ENCODE measurements at regions not wholly inside any gene's neighbourhood (a gene's known extent, or its start where the extent isn't known, plus 50 kb on each side); places are given as distances from the start of the nearest gene placed in this dataset.

DNA sequence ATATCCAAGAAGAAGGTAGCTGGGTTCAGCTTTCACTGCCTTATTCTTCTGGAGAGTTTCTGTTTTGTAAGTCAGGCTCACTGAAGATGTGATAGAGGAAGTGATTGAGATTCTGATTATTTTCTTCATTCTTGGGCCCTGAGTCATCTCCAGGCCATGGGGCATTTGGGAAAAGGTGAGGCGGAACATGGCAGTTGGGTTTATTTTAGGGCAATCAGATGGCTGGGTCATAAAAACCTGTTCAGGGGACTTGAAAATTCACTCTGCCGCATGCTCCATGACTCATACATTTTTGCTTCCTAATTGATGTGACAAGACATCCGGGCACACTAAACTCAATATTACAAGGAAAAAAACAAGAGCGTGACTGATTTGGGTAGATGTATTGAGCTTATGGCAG is 265.7 kb upstream of the KLF4 start:
- TF ChIP-seq, protein P1, sequence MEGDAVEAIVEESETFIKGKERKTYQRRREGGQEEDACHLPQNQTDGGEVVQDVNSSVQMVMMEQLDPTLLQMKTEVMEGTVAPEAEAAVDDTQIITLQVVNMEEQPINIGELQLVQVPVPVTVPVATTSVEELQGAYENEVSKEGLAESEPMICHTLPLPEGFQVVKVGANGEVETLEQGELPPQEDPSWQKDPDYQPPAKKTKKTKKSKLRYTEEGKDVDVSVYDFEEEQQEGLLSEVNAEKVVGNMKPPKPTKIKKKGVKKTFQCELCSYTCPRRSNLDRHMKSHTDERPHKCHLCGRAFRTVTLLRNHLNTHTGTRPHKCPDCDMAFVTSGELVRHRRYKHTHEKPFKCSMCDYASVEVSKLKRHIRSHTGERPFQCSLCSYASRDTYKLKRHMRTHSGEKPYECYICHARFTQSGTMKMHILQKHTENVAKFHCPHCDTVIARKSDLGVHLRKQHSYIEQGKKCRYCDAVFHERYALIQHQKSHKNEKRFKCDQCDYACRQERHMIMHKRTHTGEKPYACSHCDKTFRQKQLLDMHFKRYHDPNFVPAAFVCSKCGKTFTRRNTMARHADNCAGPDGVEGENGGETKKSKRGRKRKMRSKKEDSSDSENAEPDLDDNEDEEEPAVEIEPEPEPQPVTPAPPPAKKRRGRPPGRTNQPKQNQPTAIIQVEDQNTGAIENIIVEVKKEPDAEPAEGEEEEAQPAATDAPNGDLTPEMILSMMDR (IDR thresholded peaks at IDR 0.05): no peak
- Histone ChIP-seq H3K27ac (peak overlapping the region in 1 of 10 donors; percentile 40), H3K36me3 (no peaks in the 10 kb centered on the region), H3K9me3 (no peaks in the 10 kb centered on the region), H3K4me3 (no peak overlapping the region), H3K27me3 (no peaks in the 10 kb centered on the region), H3K4me1 (peaks cover 3 to 39% (median 15%) of the 10 kb centered on the region in 9 donors)
- WGBS, 2 donors: 53 to 75% methylated on average over 4 of the region's 4 CpGs
- DNase-seq: no peak
- no peak for ATAC-seq
- intact Hi-C loops (cut with DNase I): no loop called here

DNA sequence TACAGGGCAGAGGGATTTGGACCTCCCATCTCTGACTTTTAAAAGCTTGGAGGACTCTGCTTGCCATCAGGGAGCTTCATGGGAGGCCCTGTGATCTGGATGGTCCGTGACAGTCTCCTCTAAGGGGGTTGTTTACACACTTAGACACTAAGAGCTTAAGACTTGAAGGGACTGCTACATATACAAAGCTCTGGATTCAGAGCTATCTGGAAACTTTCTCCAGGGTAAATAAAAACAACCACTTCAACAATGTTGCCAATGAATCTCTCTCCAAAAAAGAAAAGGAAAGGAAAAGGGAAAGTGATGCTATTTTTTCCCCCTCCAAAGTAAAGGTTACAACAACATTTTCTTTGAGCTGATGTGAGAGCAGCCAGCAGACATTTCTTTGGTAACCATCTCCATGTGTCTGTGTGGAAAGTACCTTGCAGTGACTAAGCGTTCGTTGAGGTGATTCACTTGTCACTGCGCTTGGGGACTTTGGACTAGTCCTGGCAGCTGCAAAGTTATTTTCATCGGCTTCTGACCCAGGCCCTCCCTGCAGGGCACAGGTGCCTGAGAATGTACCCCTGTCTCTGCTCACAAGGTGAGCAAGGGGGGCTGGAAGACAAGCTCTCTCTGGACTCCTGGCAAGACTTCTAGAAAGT is 262.1 kb upstream of the KLF4 start:
- Histone ChIP-seq H3K9me3 (no peaks in the 10 kb centered on the region), H3K4me1 (peaks cover 7 to 61% (median 30%) of the 10 kb centered on the region in 9 donors), H3K27ac (peak overlapping the region in 8 of 10 donors; percentile 66 to 84 (median 78)), H3K27me3 (no peaks in the 10 kb centered on the region), H3K4me3 (no peak overlapping the region), H3K36me3 (no peaks in the 10 kb centered on the region)
- 56 to 73% methylated on average over 5 of the region's 5 CpGs for WGBS, 2 donors
- no peak for DNase-seq
- TF ChIP-seq, protein P1 (IDR thresholded peaks at IDR 0.05): no peak
- intact Hi-C loops (cut with DNase I): loop anchor here in 3 of 10 donors (5.0 kb wide), 2 partner anchors 114 to 264 kb away; partner anchors contain the start of gene KLF4 (in 1 of the 3)
- ATAC-seq: peak in 2 of 8 donors; percentile 21 to 23

DNA sequence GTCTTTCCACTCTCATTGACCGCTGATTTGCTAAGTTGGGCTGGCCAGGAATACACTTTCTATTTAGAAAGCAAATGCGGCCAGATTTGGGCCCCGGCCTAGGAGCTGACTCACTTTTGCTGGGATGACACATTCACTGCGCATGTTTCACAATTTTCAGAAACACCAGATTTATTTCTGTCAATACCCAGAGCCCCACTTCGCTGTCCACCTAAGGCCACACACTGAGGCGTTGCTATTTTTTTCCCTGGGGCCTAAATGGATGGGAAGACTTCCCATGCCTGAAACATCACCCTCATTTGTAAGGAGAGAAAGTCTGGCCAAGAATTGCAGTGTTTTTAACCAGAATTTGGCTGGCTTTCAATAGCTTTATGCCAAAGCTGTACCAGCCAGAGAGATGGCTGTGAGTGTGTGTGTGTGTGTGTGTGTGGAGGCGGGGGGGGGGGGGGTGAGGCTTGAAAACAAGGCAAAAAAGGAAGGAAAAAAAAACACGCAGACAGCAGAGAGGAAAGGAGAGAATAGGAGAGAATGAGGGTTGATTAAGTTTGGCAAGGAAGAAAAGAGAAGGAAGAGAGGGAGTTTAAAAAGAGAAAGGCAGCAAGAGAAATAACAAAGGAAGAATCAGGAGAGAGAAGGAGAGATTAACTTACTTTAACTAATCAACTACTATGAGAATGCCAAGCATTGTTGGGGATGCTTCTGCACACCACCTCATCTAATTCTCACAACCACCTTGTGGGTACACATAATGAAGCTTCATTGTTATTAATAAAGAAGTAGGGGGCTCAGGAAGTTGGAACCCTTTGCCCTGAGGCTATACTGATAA is 261.4 kb upstream of the KLF4 start:
- TF ChIP-seq, protein P1 (IDR thresholded peaks at IDR 0.05): no peak
- Histone ChIP-seq H3K4me1 (peaks cover 7 to 61% (median 30%) of the 10 kb centered on the region in 9 donors), H3K27ac (peak overlapping the region; percentile 56 to 84 (median 76)), H3K27me3 (no peaks in the 10 kb centered on the region), H3K4me3 (no peak overlapping the region), H3K36me3 (no peaks in the 10 kb centered on the region), H3K9me3 (no peaks in the 10 kb centered on the region)
- WGBS, 2 donors: 30 to 39% methylated on average over 7 to 8 of the region's 8 CpGs
- intact Hi-C loops (cut with DNase I): loop anchor here in 3 of 10 donors (5.0 kb wide), 2 partner anchors 114 to 264 kb away; partner anchors contain the start of gene KLF4 (in 1 of the 3)
- ATAC-seq: peak; percentile 79 to 91 (median 87)
- peak; percentile 74 to 84 for DNase-seq

DNA sequence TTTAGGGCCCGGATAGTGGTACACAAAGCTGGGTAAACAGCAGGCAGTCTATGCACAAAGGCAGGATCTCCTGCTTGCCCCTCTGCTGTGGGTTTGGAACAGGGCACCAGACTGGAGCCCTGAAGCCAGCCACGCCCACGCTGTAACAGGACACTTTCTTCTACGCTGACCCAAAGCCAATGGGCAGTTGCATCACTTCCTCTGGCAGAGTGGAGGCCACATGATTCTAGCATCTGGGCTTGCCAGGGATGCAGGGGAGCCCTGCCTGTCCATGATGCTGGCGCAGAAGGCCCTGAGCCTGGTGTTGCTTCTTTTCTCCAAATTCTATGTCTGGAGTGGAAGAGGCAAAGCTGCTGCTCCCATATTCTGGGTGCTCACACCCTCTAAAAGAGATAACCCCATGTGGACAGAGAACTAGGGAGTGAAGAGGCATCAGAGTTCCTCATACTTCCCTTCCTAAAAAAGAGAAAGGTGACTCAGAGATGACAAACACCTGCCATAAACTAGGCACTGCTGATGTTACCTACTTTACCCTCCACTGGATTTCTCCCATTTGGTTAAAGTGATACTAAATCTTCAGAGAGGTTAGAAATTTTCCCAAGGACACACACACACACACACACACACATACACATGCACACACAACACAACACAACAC is 260.3 kb upstream of the KLF4 start:
- Histone ChIP-seq H3K27ac (peak overlapping the region; percentile 56 to 84 (median 76)), H3K4me3 (no peak overlapping the region), H3K27me3 (no peaks in the 10 kb centered on the region), H3K36me3 (no peaks in the 10 kb centered on the region), H3K9me3 (no peaks in the 10 kb centered on the region), H3K4me1 (peaks cover 7 to 52% (median 30%) of the 10 kb centered on the region in 9 donors)
- ATAC-seq (peak; percentile 88 to 96 (median 94)), DNase-seq (peak; percentile 81 to 91)
- TF ChIP-seq, protein P1 (IDR thresholded peaks at IDR 0.05): no peak
- intact Hi-C loops (cut with DNase I): loop anchor here in 6 of 10 donors (5.0 to 10.0 kb wide), 5 partner anchors 65 to 265 kb away; partner anchors contain the start of gene KLF4 (in 4 of the 6)
- 31 to 63% methylated on average over 5 of the region's 5 CpGs for WGBS, 2 donors

Measured in heart right ventricle (tissue), 16 donors.